PC-9 (cell line): ENCODE measurements at regions not wholly inside any gene's neighbourhood (a gene's known extent, or its start where the extent isn't known, plus 50 kb on each side); places are given as distances from the start of the nearest gene placed in this dataset.

Experiments
- BruUV-seq: library from RNA; stranded (reverse); fragments of 400-500 nt; replicated peaks from 2 replicates; lab custom pipeline; 2021; lab: Mats Ljungman, UMichigan
- CTCF ChIA-PET: fragments of 300-600 bp; sonication (Branson Sonifier 250); formaldehyde crosslinking; loops from one replicate; lab custom pipeline; 2022; ENCODE audit warnings: antibody characterized with exemption; lab: Charles Lee
- POLR2A ChIA-PET: fragments of 300-600 bp; sonication (Branson Sonifier 250); formaldehyde crosslinking; loops from one replicate; lab custom pipeline; 2022; ENCODE audit warnings: antibody characterized with exemption; ENCODE audit not compliant: unreplicated experiment; lab: Charles Lee
- DNase-seq, 2 experiments: peaks; one replicate each; pipeline versions ENCODE4 v3.0.0 to v3.0.0-alpha.2; 2015 to 2022; ENCODE audit warnings: mixed read lengths in 1 of 2
- H2AFZ ChIP-seq: fragments of 200-600 bp; sonication (generic); 2 replicates; pipeline ENCODE4 v1.8.1; 2017; ENCODE audit warnings: antibody characterized with exemption
- H3F3A ChIP-seq: fragments of 200-600 bp; sonication (generic); 2 replicates; pipeline ENCODE4 v1.8.1; 2017; ENCODE audit warnings: antibody characterized with exemption, mild to moderate bottlenecking, low read depth; ENCODE audit not compliant: insufficient read depth
- H3K27ac ChIP-seq: fragments of 200-600 bp; sonication (generic); 2 replicates; pipeline ENCODE4 v1.6.1; 2016; ENCODE audit warnings: mixed run types
- H3K27me3 ChIP-seq: fragments of 200-600 bp; sonication (generic); 2 replicates; pipeline ENCODE4 v1.6.1; 2016; ENCODE audit warnings: low read depth, mixed run types; ENCODE audit not compliant: insufficient read depth
- H3K36me3 ChIP-seq: fragments of 200-600 bp; sonication (generic); 2 replicates; pipeline ENCODE4 v1.6.1; 2016; ENCODE audit warnings: low read depth, mixed run types
- H3K4me1 ChIP-seq: fragments of 200-600 bp; sonication (generic); replicated peaks from 2 replicates; pipeline ENCODE4 v1.6.1; 2016; ENCODE audit warnings: mixed run types; ENCODE audit not compliant: insufficient read depth
- H3K4me2 ChIP-seq: fragments of 200-600 bp; sonication (generic); 2 replicates; pipeline ENCODE4 v1.6.1; 2017; ENCODE audit warnings: mixed run types
- H3K4me3 ChIP-seq: fragments of 200-600 bp; sonication (generic); 2 replicates; pipeline ENCODE4 v1.6.1; 2016; ENCODE audit warnings: mixed run types
- H3K79me2 ChIP-seq: fragments of 200-600 bp; sonication (generic); 2 replicates; pipeline ENCODE4 v1.6.1; 2017; ENCODE audit warnings: low read depth, mixed run types
- H3K9me2 ChIP-seq: fragments of 200-600 bp; sonication (generic); 2 replicates; pipeline ENCODE4 v1.8.1; 2017; ENCODE audit warnings: mild to moderate bottlenecking; ENCODE audit not compliant: insufficient read depth
- H3K9me3 ChIP-seq: fragments of 200-600 bp; sonication (generic); 2 replicates; pipeline ENCODE4 v1.8.1; 2016; ENCODE audit warnings: low read depth; ENCODE audit not compliant: insufficient read depth
- H4K20me1 ChIP-seq: fragments of 200-600 bp; sonication (generic); 2 replicates; pipeline ENCODE4 v1.8.1; 2017; ENCODE audit not compliant: insufficient read depth
- CTCF ChIP-seq: fragments of 200-600 bp; sonication (generic); conservative IDR thresholded peaks from 2 replicates; pipeline ENCODE4 v1.6.1; 2017; ENCODE audit warnings: mixed run types, antibody characterized with exemption, mild to moderate bottlenecking, moderate library complexity
- EZH2 ChIP-seq: fragments of 200-600 bp; sonication (generic); IDR thresholded peaks from 2 replicates; pipeline ENCODE4 v1.8.0; 2017; ENCODE audit warnings: antibody characterized with exemption, low read depth
- intact Hi-C: fragments of 100-400 bp; cut with micrococcal nuclease; formaldehyde crosslinking; loops from one replicate; pipeline ENCODE4 v1.10.0; 2022; ENCODE audit not compliant: unreplicated experiment

DNA sequence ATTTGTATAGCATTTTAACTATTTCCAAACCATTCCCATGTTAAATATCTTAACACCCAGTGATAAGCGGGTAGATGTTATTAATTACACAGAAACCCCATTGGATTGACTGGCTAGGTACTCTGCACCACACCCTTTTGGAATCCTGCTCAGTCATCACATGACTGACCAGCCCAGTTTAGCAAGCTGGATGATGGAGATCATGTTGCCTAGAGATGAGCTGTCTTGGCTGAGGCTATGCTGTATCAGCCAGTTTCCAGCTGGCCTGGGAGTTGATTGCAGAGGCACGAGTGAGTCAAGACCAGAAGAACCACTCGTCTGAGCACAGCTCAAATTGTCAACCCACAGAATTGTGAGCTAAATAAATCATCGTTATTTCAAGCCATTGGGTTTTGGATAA lies 124.6 kb downstream of the ZNF621 start:
- ChIA-PET POLR2A (no interaction called here), CTCF (no interaction called here)
- Histone ChIP-seq H3K27ac (no peak overlapping the region), H3K9me3 (no peaks in the 10 kb centered on the region), H3K4me3 (no peak overlapping the region), H4K20me1 (no peaks in the 10 kb centered on the region), H2AFZ (no peak overlapping the region), H3K36me3 (no peaks in the 10 kb centered on the region), H3K79me2 (no peaks in the 10 kb centered on the region), H3K4me2 (no peak overlapping the region), H3K9me2 (no peaks in the 10 kb centered on the region), H3F3A (no peaks in the 10 kb centered on the region), H3K4me1 (no peaks in the 10 kb centered on the region), H3K27me3 (no peaks in the 10 kb centered on the region)
- no peak for DNase-seq
- BruUV-seq = no TSS peak
- TF ChIP-seq CTCF = no peak
- no peak for TF ChIP-seq EZH2
- intact Hi-C loops = no loop called here

DNA sequence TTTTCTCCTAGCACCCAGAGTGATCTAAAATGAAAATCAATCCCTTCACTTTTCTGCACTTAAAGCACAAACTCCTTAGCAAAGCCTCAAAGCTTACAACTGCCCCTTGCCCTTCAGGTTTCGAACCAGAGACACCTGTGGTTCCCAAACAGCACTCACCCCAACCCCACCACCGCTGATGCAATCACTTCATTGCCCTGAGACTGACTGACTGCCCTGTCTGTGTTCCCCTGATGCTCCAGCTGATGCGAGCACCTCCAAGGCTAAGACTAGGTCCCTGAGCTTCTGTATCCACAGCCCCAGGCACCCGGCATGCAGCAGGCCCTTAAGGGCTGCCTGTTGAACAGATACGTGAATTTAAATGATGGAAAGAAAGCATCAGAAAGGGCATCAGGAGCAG lies 127.3 kb downstream of the ZNF621 start:
- H3K4me1 ChIP-seq = no peaks in the 10 kb centered on the region
- TF ChIP-seq CTCF (no peak), EZH2 (no peak)
- intact Hi-C loops = no loop called here
- no peak overlapping the region for H2AFZ ChIP-seq
- H3K4me3 ChIP-seq = no peak overlapping the region
- no peaks in the 10 kb centered on the region for H3F3A ChIP-seq
- no TSS peak for BruUV-seq
- CTCF ChIA-PET = no interaction called here
- no peaks in the 10 kb centered on the region for H3K9me3 ChIP-seq
- no peak overlapping the region for H3K27ac ChIP-seq
- no peaks in the 10 kb centered on the region for H4K20me1 ChIP-seq
- no peaks in the 10 kb centered on the region for H3K79me2 ChIP-seq
- no peaks in the 10 kb centered on the region for H3K36me3 ChIP-seq
- no peak for DNase-seq
- H3K9me2 ChIP-seq = no peaks in the 10 kb centered on the region
- POLR2A ChIA-PET = no interaction called here
- no peaks in the 10 kb centered on the region for H3K27me3 ChIP-seq
- no peak overlapping the region for H3K4me2 ChIP-seq

- ChIA-PET CTCF (no interaction called here), POLR2A (no interaction called here)
- Histone ChIP-seq H3K27me3 (no peaks in the 10 kb centered on the region), H3K36me3 (no peaks in the 10 kb centered on the region), H3K79me2 (no peaks in the 10 kb centered on the region), H3K9me2 (no peaks in the 10 kb centered on the region), H2AFZ (no peak overlapping the region), H3F3A (no peaks in the 10 kb centered on the region), H3K4me3 (no peak overlapping the region), H3K27ac (no peak overlapping the region), H3K4me1 (no peaks in the 10 kb centered on the region), H3K4me2 (no peak overlapping the region), H4K20me1 (no peaks in the 10 kb centered on the region), H3K9me3 (no peaks in the 10 kb centered on the region)
- DNase-seq = no peak
- no TSS peak for BruUV-seq
- intact Hi-C loops = no loop called here
- TF ChIP-seq EZH2 (no peak), CTCF (no peak)
Observed at GRCh38 chr3:40653001-40653400, 128.2 kb downstream of the ZNF621 start.
